NCI-H1436 treated with DMSO at 0.1 percent for 48 hours (cell line): ENCODE measurements at regions not wholly inside any gene's neighbourhood (a gene's known extent, or its start where the extent isn't known, plus 50 kb on each side); places are given as distances from the start of the nearest gene placed in this dataset.

ENCODE experiments used
- DNase-seq: peaks from one replicate; lab custom pipeline; 2025; lab: John Stamatoyannopoulos, UW

GRCh38 chr17:45687594-45687993 lies 96.5 kb upstream of the CRHR1 start:
- DNase-seq, result no peak

DNA sequence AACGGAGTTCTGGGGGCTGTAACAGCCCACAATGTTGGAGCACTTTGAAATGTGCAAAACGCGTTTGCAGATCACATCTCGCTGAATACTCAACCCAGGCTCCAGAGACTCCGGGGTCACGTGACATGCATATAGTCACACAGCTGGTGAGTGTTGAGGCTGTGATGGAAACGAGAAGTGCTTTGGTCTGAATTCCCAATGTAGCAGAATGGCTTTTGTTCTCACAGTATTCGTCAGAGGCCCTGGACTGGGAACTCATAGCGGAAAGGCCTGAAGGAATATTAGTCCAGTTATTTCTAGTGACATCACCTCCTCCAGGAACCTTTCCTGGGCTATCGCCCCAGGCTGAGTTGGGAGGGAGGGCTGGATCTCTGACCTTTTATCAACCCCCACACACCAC lies 95.8 kb upstream of the CRHR1 start:
- DNase-seq, result no peak

DNA sequence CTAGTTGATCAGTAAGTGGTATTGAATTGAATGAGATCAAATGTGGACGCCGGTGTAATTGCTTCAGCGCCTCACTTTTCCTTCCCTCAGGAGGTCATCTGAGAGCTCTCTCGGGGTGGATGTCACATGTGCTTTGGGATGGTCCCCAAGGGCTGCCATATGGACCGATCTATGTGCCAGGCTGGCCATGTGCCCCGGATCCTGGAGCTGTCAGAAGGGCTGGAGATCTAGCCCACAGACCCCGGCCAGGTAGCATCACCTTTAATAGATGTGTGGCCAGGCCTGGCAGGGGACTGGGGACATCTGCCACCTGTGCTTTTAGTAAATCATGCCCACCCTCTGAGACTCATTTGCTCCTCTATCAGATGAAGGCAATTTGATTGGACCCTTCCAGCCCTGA lies 95.3 kb upstream of the CRHR1 start:
- no peak for DNase-seq

GRCh38 chr17:45689451-45689850 lies 94.7 kb upstream of the CRHR1 start:
- no peak for DNase-seq

DNA sequence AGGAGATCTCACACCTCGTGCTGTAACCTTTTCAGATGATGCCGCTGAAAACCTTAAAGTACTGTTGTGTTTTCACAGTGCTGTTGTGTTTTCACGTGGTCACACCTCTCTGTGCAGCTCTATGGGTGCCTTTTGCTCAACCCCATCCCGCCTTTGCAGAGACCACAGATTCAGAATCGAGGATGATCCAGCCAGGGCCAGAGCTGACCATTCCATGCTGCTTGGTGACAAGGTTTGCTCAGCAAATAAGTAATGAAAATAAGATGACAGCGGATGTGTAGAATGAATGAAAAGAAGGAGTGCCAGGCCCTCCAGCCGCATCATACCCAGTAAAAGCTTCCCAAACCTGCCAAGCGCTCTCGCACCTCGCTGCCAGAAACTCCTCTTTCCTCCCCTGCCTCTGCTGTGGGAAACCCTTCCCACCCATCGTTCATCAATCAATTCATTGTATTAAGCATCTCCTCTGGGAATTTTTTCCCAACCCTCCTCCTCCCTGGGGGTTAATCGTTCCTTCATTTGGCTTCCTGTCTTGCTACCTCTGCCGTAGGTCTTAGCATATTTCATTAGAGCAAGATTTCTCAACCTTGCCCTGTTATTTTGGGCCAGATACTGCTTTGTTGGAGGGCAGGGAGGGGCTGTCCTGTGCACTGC lies 93.4 kb upstream of the CRHR1 start:
- DNase-seq, result no peak

DNA sequence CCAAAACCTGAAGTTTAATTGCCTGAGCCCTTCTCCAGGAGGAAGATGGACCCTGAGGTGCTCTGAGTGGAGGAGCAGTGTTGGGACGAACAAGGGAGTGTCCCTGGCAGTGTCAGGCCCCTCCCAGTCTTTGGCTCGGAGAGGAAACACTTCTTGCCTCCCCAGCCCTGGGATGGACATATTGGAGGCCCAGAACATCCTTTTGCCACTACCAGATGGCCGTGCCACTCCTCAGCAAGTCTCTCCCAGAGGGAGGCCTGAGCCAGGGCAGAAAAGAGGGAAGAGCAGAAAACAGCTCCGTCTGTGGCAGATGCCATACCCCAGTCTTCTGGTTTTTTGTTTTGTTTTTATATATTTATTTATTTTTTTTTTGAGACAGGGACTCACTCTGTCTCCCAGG lies 91.5 kb upstream of the CRHR1 start:
- DNase-seq, result no peak

DNA sequence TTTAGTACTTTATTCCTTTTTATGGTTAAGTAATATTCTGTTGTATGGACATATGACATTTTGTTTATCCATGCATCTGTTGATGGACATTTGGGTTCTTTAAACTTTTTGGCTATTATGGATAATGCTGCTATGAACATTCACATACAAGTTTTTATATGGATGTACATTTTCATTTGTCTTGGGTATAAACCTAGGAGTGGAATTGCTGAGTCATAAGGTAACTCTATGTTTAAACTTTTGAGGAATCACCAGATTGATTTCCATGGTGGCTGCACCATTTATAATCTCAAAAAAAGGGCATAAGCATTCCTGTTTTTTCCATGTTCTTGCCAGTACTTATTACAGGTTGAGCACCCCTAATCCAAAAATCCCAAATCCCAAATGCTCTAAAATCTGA lies 90.3 kb upstream of the CRHR1 start:
- DNase-seq, result no peak

DNA sequence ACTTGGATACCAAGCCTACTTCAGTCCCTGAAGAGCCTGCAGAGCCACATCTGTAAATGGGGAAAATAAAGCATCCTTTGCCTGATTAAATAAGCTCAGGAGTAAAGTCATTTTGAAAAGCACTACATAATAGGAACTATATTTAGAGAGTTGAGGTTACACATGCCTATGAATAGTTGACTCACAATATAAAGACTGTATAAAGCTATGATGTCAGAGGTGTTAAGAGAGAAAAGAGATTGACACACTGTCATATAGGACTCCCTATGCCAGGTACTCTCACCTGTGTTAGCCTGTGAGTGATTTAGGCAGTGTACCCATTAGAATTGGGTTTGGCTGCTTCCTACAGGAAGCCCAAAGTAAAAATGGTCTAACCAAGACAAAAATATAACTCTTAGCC lies 87.7 kb upstream of the CRHR1 start:
- no peak for DNase-seq

GRCh38 chr17:45697076-45697475 lies 87.0 kb upstream of the CRHR1 start:
- DNase-seq, result no peak

- DNase-seq, result peak; percentile 39
Measured at GRCh38 chr17:45700171-45701090, 83.7 kb upstream of the CRHR1 start.

DNA sequence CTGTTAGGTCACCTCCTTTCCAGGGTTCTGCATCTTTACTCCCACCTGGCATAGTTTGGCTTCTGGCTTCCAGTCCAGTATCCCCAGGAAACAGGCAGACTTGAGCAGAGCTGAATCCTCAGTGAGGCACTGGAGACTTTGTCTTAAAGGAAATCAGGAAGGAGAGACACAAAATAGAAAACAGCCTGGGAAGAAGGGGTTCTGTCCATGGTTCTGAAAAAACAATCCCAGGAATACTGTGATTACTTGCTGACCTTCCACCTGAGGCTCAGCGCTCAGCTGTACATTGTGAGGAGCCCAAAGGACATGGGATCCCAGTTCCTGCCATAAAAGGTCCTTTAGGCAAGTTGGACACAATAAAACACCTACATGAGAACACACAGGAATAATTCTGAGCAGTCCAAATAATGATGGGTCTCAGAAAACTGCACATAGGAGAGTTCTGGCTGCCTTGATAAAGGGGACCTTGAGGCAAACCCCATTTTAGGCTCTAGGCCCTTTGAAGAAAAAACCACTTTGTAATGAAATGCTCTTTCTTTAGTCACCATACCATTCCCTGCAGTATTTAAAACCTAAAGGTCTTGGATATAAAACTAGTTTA lies 81.4 kb upstream of the CRHR1 start:
- DNase-seq, result no peak

GRCh38 chr17:45703348-45703747 lies 80.8 kb upstream of the CRHR1 start:
- DNase-seq, result no peak

GRCh38 chr17:45703806-45704205 lies 80.3 kb upstream of the CRHR1 start:
- no peak for DNase-seq

- DNase-seq, result no peak
Measured at GRCh38 chr17:45704251-45704650, 79.9 kb upstream of the CRHR1 start.

GRCh38 chr17:45705123-45706009 lies 78.8 kb upstream of the CRHR1 start:
- no peak for DNase-seq

- no peak for DNase-seq
Measured at GRCh38 chr17:45706033-45706432, 78.1 kb upstream of the CRHR1 start.

DNA sequence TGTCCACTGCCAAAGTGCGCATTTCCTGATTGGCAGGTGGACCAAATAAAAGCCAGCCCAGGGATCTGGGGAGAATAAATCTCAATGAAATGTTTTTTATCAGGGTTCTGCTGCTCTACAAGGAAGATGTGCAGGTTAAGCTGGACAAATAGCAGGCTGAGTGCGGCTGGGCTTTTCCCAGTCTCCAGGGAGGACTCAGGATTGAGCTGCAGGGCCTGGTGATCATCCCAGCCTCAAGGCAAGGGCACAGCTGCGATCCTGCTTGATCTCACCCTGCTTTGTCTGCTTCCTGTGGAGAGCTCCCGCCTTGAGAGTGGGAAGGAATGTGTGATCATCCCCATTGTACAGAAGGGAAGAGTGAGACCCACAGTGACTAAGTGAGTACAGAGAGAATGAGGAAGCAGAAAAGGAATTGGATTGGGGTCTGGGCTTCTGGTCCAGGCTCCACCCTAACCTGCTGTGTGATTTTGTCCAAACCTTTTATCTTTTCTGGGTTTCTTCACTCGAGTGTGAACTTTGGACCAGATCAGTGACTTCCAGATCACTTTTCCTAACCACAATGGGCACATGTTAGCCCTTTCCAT lies 75.3 kb upstream of the CRHR1 start:
- DNase-seq, result no peak

DNA sequence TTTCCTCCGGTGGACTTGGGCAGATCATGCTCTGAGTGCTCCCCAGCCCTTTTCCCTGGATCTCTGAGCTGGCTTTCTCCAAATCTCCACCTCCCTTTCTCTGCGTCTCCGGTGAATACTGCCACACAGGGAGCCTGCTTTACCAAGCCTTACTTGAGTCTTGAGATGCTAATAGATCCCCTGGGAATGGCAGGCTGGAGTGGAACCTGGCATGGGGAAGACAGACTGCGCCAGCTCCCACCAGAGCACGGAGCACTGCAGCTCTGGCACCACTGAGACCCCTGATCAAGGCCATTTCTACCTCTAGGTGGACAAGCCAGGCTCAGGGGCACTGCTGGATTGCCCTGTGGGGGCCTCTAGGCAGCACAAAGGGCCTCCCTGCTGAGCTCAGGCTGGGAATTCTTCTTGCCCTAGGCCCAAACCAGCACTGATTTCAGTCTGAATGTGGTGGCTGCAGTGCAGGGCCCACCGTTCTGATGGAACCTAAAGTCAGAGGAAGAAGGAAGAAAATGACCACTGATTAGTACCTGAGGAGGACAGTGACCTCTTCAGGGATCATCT lies 74.3 kb upstream of the CRHR1 start:
- no peak for DNase-seq

- no peak for DNase-seq
Measured at GRCh38 chr17:45715787-45716186, 68.3 kb upstream of the CRHR1 start.

- DNase-seq, result no peak
Measured at GRCh38 chr17:45718791-45719190, 65.3 kb upstream of the CRHR1 start.

DNA sequence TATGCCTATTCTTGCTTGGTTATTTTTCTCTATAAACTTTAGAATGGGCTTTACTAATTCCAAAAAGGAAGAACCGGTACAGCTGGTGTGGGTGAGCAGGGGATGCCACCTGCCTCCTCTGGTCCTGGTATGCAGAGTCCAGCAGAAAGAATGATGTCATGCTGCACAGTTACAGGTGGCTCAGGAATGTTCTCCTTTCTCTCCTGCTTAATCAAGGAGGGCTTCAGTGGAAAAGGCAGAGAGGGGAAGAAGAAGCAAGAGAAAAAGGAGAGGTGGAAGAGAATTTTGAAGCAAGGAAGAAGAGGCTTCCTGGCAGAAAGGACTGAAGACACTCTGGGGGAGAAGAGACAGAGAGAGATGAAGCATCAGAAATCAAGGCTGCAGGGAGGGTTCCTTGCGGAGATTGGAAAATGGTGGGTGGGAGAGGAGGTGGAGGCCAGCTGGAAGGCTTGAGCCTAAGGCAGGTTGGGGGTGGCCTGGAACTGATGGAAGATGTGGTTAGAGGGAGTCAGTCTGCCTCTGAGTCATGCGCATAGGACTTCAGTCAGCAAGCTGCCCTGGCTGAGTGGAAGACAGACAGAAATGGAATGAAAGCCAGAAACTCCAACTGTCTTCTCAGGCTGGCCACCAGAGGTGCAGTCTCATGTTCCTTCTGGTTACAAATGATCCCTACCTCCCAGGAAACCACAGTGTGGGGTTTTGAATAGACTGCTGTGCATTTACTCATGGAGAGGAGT lies 64.6 kb upstream of the CRHR1 start:
- DNase-seq, result no peak
